Cardiac septum (tissue), 1 donor: ENCODE measurements at regions not wholly inside any gene's neighbourhood (a gene's known extent, or its start where the extent isn't known, plus 50 kb on each side); places are given as distances from the start of the nearest gene placed in this dataset.

Experiments
- DNase-seq: peaks from one replicate; pipeline ENCODE4 v3.0.0-alpha.2; 2020; ENCODE audit warnings: low spot score
- intact Hi-C: fragments of 100-400 bp; cut with DNase I; formaldehyde crosslinking; loops from one replicate; pipeline ENCODE4 v1.14.0; 2022
- donor health status: DM: no; HTN: no; CAD: no.

DNA sequence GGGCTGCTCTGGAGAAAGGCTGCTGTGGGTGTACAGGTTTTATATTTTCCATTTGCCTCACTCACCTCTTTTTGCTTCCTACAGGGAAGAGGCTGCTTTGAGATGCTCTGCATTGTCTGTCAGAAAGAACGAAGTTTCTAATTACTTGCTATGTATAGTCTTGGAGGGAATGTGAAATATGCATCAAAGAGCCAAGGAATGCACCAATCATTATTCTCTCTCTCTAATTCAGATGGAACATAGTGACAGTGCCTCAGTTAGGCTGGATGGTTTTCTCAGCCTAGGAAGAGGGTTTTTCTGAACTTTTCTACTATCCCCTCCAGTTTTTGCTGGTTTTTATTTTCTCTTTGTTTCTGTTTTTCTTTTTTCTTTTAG lies 106.8 kb upstream of the SLC4A4 start:
- intact Hi-C loops: loop anchor here (10.0 kb wide), 1 partner anchor 223 kb away; no protein-coding TSS in a partner anchor
- no peak for DNase-seq

DNA sequence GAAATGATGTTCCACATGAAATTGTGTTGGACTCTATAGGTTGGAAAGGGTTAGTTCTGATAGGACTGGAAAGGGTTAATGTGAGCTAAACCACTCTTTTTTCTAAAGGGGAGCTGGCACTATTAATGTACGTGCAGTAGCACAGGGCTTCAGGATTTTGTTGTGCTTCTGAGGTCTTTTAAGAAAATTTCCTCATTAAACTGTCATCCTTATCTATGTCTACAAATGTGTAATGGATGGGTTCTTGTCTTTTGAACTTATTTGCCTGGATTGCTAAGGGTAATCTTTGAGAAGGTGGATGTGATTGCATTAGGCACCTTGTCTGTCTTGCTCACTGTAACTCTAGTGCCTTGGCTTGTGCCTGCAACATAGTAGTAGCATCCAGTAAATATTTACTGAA lies 106.0 kb upstream of the SLC4A4 start:
- no peak for DNase-seq
- intact Hi-C loops: loop anchor here (10.0 kb wide), 1 partner anchor 222 kb away; no protein-coding TSS in a partner anchor

DNA sequence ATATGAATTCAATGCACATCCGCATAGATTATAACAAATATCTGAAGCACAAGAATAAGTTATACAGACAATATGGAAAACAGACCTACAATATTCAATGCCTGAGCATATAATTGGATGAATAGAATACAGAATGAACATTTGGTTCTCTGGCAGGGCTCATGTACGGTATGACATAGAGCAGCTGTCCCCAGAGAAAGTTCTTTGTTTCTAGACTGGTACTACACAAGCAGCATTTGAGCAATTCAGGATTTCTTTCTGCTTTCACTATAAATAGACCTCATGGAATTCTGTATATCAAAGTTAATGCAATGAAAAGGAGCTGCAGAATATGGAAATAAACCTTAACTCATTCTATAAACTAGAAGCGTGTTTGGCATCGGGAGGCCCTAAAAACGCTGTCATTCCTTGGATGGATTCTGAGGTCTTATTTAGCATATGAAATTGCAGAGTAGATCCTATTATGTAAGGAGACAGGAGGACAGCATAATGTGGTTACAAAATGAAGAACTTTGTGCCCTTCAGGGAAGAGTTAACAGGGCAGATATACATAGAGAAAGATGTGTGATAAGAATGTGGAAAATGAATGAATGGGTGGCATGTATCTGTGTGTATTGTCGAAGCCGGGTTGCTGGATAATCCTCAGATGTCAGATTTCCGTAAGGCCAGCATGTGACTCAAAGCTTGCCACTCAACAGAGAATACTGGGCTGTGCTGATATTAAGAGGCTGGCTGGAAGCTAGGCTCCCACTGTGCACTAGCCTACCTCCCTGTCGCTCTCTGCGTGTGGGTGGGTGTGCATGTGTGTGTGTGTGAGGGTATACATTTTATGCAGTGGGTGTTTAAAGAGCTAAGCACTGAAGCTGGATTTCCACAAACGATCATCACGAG lies 103.3 kb upstream of the SLC4A4 start:
- intact Hi-C loops: loop anchor here (10.0 kb wide), 1 partner anchor 219 kb away; no protein-coding TSS in a partner anchor
- no peak for DNase-seq

DNA sequence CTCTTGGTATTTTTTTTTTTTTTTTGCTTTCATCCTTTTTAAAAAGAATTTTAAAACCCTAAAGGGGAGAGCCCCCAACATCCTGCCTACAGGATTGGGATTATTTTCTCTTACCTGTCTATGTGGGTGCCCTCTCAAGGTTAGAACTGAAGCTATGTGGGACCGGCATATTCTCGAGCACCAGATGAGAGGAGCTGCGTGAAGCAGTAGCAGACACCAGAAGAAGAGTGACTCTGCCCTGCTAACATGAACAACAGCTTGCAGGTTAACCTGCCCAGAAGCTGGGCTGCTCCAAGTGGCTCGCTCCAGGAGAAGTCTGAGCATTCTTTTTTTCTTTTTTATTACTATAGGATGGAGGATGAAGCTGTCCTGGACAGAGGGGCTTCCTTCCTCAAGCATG lies 102.6 kb upstream of the SLC4A4 start:
- intact Hi-C loops: loop anchor here (10.0 kb wide), 1 partner anchor 219 kb away; no protein-coding TSS in a partner anchor
- DNase-seq: no peak

DNA sequence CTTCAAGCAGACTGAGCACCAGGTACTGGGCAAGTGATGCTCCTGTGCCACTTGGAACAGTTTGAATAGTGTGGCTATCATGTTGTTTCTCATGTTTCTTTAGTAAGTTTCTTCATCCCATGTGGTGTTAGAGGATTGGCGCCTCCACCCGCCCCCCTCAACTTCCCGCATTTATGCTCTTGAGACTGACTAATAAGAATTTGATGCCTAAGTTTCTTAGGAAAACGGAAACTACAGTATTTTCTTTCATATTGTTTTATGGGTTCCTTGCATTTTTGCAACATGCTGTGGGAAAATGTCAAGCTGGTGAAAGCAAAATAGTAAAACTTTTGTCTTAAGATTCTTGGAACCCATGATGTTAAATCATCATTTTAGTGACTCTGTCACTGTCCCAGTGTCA lies 101.2 kb upstream of the SLC4A4 start:
- intact Hi-C loops: loop anchor here (10.0 kb wide), 1 partner anchor 217 kb away; no protein-coding TSS in a partner anchor
- DNase-seq: no peak

DNA sequence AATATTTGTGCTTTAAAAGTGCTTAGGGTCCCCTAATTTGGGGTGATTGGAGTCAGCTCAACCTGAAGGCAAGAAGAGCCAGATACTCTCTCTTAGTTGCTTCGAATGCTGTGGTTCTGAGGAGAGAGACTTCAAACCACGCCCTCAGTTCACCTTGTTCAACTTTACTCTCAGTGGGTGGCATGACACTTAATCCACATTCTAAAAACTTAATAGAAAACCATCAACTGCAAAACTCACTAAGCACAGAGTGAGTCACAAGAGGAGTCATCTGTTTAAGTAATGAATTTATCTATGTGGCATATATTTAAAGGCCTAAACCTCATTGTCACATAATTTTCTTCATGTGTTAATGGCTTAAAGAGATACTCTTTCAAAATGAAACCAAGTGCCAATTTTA lies 99.5 kb upstream of the SLC4A4 start:
- intact Hi-C loops: loop anchor here (10.0 kb wide), 1 partner anchor 215 kb away; no protein-coding TSS in a partner anchor
- DNase-seq: no peak

DNA sequence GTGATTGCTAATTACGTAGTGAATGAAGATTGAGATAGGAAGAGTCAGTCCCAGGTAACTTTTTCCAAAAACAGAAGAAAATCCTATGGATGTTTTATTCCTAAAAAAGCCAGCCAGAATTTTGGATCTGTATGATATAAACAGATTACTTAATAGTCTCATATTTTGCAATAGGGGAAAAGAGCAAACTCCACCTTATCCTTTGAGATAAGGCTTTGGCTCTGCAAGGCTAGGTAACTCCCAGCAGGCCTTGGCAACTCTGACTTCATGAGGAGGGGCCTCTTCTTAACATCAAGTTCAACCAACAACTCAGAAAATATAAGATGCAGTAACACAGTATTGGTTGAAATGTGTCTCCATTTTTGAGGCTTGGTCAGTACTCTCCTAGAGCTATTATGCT lies 98.7 kb upstream of the SLC4A4 start:
- no peak for DNase-seq
- intact Hi-C loops: no loop called here

- intact Hi-C loops: no loop called here
- DNase-seq: no peak
Measured at GRCh38 chr4:71241501-71242288, 97.1 kb upstream of the SLC4A4 start.

DNA sequence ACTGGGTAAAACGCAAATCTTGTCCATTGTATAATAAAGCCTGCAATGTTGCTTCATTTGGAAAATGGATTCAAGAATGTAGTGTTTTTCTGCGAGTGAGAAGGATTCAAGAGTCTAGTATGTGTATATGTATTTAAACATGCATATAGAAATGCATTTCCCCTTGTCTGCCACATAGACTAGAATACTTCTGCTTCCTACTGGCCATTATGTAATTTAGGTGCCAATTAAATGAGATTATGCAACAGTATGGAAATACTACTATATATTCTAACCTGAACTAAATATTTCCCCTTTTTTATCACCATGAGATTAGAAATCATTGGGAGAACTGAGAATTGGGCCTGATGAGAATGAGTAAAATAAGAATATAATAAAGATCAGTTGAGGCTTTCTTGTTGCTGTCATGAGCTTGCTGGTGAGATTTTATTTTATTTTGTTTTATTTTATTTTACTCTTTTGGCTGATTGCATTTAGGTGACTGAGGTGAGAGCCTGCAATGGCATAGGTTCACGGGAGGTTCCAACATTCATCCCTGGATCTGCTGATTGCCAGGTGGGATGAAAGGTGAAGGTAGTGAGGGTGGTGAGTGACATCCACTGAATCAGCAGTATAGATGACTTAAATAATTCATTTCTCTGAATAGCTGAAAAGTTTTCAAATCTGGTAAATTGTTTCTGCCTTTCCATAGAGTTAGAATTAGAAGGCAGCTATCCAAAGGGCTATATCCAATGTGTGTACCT lies 95.6 kb upstream of the SLC4A4 start:
- intact Hi-C loops: no loop called here
- no peak for DNase-seq

- no peak for DNase-seq
- intact Hi-C loops: no loop called here
Measured at GRCh38 chr4:71247706-71248105, 91.1 kb upstream of the SLC4A4 start.

GRCh38 chr4:71251261-71251660 lies 87.6 kb upstream of the SLC4A4 start:
- no peak for DNase-seq
- intact Hi-C loops: loop anchor here (5.0 to 10.0 kb wide), 2 partner anchors 64 to 176 kb away; no protein-coding TSS in a partner anchor

DNA sequence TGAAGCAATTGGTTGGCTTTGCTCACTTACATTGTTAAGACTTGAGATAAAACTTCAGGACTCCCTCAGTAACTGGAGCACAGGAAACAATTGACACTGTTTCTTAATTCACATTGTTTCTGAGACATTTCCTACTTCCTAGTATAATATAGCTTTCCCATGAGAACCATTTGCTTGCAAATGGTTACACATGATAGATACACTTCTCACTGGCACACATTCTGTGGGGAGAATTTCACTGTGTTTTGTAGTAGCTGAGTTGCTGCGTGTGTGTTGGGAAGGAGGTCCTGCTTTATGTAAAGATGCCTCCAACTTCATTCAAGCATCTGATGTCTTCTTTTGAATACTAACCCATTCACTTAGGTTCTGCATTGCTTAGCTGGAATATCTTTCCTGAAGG lies 85.3 kb upstream of the SLC4A4 start:
- no peak for DNase-seq
- intact Hi-C loops: loop anchor here (5.0 to 10.0 kb wide), 2 partner anchors 66 to 179 kb away; no protein-coding TSS in a partner anchor

DNA sequence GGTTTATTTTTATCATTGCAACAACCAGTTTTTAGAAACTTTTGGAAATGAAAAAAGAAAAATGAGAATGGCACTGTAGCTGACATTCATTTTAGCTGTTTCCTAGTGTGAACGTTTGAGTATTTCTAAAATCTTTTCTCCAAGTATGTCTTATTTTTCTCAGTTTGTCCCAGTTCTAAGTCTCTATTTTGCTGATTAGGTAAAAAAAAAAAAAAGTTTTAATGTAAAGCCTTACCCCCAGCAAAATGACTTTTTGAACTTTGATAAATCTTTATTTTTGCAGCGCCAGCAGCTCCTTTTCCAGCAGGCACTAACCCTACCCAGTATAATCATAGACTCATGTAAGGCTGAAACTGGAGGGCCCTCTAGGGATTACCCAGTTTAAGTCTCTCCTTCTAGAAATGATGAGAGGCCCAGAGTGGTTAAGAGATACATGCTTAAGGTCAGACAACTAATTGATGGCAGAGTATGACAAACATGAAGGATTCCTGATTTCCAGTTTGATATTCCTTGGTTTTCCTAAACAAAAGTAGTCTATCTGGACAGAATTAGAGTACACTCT lies 84.3 kb upstream of the SLC4A4 start:
- intact Hi-C loops: loop anchor here (5.0 to 10.0 kb wide), 2 partner anchors 67 to 180 kb away; no protein-coding TSS in a partner anchor
- DNase-seq: no peak

DNA sequence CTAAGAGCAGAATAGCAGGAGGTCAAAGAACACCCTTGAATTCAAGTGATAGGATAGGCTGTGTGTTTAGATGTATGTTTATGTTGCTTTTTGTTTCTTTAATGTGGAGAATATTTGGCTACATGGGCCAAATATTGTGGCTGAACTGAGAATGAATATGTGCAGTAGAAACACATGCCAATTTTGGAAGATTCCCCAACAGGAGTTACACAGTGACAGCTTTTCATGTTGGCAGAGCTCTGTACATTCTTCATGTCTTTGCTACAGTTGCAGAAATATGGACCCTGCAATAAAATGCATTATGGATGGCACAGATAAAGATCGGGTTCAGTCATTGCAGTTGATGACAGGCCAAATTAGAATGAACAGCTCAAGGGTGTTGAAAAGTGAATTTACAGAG lies 82.8 kb upstream of the SLC4A4 start:
- intact Hi-C loops: loop anchor here (10.0 kb wide), 1 partner anchor 181 kb away; no protein-coding TSS in a partner anchor
- DNase-seq: no peak

GRCh38 chr4:71257761-71258160 lies 81.1 kb upstream of the SLC4A4 start:
- intact Hi-C loops: loop anchor here (10.0 kb wide), 1 partner anchor 183 kb away; no protein-coding TSS in a partner anchor

GRCh38 chr4:71258323-71258722 lies 80.5 kb upstream of the SLC4A4 start:
- DNase-seq: no peak
- intact Hi-C loops: loop anchor here (10.0 kb wide), 1 partner anchor 184 kb away; no protein-coding TSS in a partner anchor

More at GRCh38 chr4:71257761-71258160, 81.1 kb upstream of the SLC4A4 start:
- DNase-seq: no peak

GRCh38 chr4:71259280-71259679 lies 79.5 kb upstream of the SLC4A4 start:
- intact Hi-C loops: loop anchor here (10.0 kb wide), 1 partner anchor 184 kb away; no protein-coding TSS in a partner anchor
- no peak for DNase-seq

GRCh38 chr4:71259911-71260331 lies 78.9 kb upstream of the SLC4A4 start:
- no peak for DNase-seq
- intact Hi-C loops: loop anchor here (10.0 kb wide), 1 partner anchor 185 kb away; no protein-coding TSS in a partner anchor

GRCh38 chr4:71260544-71260943 lies 78.3 kb upstream of the SLC4A4 start:
- DNase-seq: no peak
- intact Hi-C loops: no loop called here
